DND-41 (cell line): ENCODE measurements at regions not wholly inside any gene's neighbourhood (a gene's known extent, or its start where the extent isn't known, plus 50 kb on each side); places are given as distances from the start of the nearest gene placed in this dataset.

Source experiments
- EZH2 ChIP-seq: IDR thresholded peaks from 3 replicates; pipeline ENCODE4 v1.6.1; 2012; ENCODE audit warnings: borderline replicate concordance, low read depth, mild to moderate bottlenecking, moderate library complexity, low read length, inconsistent platforms; ENCODE audit not compliant: severe bottlenecking
- TF ChIP-seq, protein P1 (sequence below): IDR thresholded peaks from 2 replicates; pipeline ENCODE4 v1.5.1; 2012; ENCODE audit warnings: borderline replicate concordance, low read length, moderate library complexity, mild to moderate bottlenecking; ENCODE audit not compliant: poor library complexity, severe bottlenecking; ENCODE audit errors: extremely low read depth

DNA sequence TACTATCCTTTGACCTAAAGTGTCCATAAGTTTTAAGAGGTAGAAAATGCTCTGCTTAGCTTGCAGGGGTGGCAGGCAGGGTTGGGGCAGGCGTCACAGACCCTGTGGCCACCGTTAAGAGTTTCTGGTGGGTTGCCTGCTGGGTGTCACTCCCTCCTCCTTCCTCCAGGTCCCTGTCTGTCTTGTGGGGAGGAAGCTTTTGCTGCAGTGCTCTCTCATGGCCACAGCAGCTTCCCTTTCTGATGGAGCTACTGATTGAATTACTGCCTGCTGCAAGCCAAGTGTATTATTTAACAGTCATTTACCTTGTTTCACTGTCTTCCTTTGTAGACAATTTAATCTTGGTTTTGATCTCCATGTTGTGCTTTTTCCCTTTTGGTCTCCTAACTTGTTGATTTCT, 384.6 kb downstream of the IDS start:
- TF ChIP-seq, protein P1, sequence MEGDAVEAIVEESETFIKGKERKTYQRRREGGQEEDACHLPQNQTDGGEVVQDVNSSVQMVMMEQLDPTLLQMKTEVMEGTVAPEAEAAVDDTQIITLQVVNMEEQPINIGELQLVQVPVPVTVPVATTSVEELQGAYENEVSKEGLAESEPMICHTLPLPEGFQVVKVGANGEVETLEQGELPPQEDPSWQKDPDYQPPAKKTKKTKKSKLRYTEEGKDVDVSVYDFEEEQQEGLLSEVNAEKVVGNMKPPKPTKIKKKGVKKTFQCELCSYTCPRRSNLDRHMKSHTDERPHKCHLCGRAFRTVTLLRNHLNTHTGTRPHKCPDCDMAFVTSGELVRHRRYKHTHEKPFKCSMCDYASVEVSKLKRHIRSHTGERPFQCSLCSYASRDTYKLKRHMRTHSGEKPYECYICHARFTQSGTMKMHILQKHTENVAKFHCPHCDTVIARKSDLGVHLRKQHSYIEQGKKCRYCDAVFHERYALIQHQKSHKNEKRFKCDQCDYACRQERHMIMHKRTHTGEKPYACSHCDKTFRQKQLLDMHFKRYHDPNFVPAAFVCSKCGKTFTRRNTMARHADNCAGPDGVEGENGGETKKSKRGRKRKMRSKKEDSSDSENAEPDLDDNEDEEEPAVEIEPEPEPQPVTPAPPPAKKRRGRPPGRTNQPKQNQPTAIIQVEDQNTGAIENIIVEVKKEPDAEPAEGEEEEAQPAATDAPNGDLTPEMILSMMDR = peak; percentile 56
- no peak for TF ChIP-seq EZH2
